ENCODE measurements at regions not wholly inside any gene's neighbourhood (a gene's known extent, or its start where the extent isn't known, plus 50 kb on each side); places are given as distances from the start of the nearest gene placed in this dataset.

- no peak for DNase-seq (ENCODE audit: low read depth)
Measured at GRCh38 chr3:83302091-83302490, 1540.6 kb upstream of the GBE1 start.

GRCh38 chr3:83317605-83318004, 1556.2 kb upstream of the GBE1 start:
- no peak for DNase-seq (ENCODE audit: low read depth)

- DNase-seq (ENCODE audit: low read depth), result no peak
Measured at GRCh38 chr3:83320726-83321125, 1559.3 kb upstream of the GBE1 start.

- DNase-seq (ENCODE audit: low read depth), result no peak
Measured at GRCh38 chr3:83321457-83321856, 1560.0 kb upstream of the GBE1 start.

- no peak for DNase-seq (ENCODE audit: low read depth)
Measured at GRCh38 chr3:83321891-83322290, 1560.4 kb upstream of the GBE1 start.

- no peak for DNase-seq (ENCODE audit: low read depth)
Measured at GRCh38 chr3:83354205-83354604, 1592.8 kb upstream of the GBE1 start.

GRCh38 chr3:83393276-83393675, 1565.5 kb upstream of the CADM2 start:
- DNase-seq (ENCODE audit: low read depth), result no peak

- no peak for DNase-seq (ENCODE audit: low read depth)
Measured at GRCh38 chr3:83403927-83404326, 1554.9 kb upstream of the CADM2 start.

GRCh38 chr3:83426300-83426699, 1532.5 kb upstream of the CADM2 start:
- DNase-seq (ENCODE audit: low read depth), result no peak

GRCh38 chr3:83434880-83435587, 1523.8 kb upstream of the CADM2 start:
- DNase-seq (ENCODE audit: low read depth), result peak; percentile 32

- peak; percentile 6 for DNase-seq (ENCODE audit: low read depth)
Measured at GRCh38 chr3:83438188-83438587, 1520.6 kb upstream of the CADM2 start.

- DNase-seq (ENCODE audit: low read depth), result no peak
Measured at GRCh38 chr3:83453056-83453455, 1505.7 kb upstream of the CADM2 start.

GRCh38 chr3:83454353-83454752, 1504.4 kb upstream of the CADM2 start:
- DNase-seq (ENCODE audit: low read depth), result no peak

GRCh38 chr3:83457551-83457950, 1501.2 kb upstream of the CADM2 start:
- peak; percentile 1 for DNase-seq (ENCODE audit: low read depth)

- DNase-seq (ENCODE audit: low read depth), result no peak
Measured at GRCh38 chr3:83460052-83460451, 1498.7 kb upstream of the CADM2 start.

GRCh38 chr3:83461411-83461810, 1497.4 kb upstream of the CADM2 start:
- DNase-seq (ENCODE audit: low read depth), result no peak

GRCh38 chr3:83477563-83477962, 1481.2 kb upstream of the CADM2 start:
- no peak for DNase-seq (ENCODE audit: low read depth)

GRCh38 chr3:83482402-83483070, 1476.3 kb upstream of the CADM2 start:
- no peak for DNase-seq (ENCODE audit: low read depth)

GRCh38 chr3:83496462-83496861, 1462.3 kb upstream of the CADM2 start:
- no peak for DNase-seq (ENCODE audit: low read depth)

GRCh38 chr3:83498361-83499016, 1460.3 kb upstream of the CADM2 start:
- DNase-seq (ENCODE audit: low read depth), result no peak

- peak; percentile 58 for DNase-seq (ENCODE audit: low read depth)
Measured at GRCh38 chr3:83500422-83500821, 1458.4 kb upstream of the CADM2 start.

GRCh38 chr3:83500931-83501330, 1457.9 kb upstream of the CADM2 start:
- no peak for DNase-seq (ENCODE audit: low read depth)

- no peak for DNase-seq (ENCODE audit: low read depth)
Measured at GRCh38 chr3:83513051-83513450, 1445.7 kb upstream of the CADM2 start.

Measured in HT1080 (cell line).